ENCODE measurements at regions not wholly inside any gene's neighbourhood (a gene's known extent, or its start where the extent isn't known, plus 50 kb on each side); places are given as distances from the start of the nearest gene placed in this dataset.

GRCh38 chr7:101722247-101722646 is 93.2 kb upstream of the MYL10 start:
- Histone ChIP-seq H2AFZ (ENCODE audit: low read depth, low read length) (no peak overlapping the region), H3K27ac (ENCODE audit: low read length) (no peak overlapping the region), H3K9ac (ENCODE audit: low read depth, low read length) (no peak overlapping the region), H3K9me3 (ENCODE audit: insufficient read depth, low read length, severe bottlenecking) (no peaks in the 10 kb centered on the region), H3K27me3 (ENCODE audit: insufficient read depth, low read length, poor library complexity) (no peaks in the 10 kb centered on the region), H3K4me2 (ENCODE audit: insufficient read depth, low read length) (no peak overlapping the region), H4K20me1 (ENCODE audit: insufficient read depth, low read length) (no peaks in the 10 kb centered on the region), H3K36me3 (ENCODE audit: insufficient read depth, low read length) (no peaks in the 10 kb centered on the region), H3K79me2 (ENCODE audit: insufficient read depth, low read length) (no peaks in the 10 kb centered on the region), H3K4me1 (ENCODE audit: insufficient read depth, low read length) (peaks cover 7% of the 10 kb centered on the region), H3K4me3 (ENCODE audit: low read depth in 1 of 2, low read length in 2 of 2) (no peak overlapping the region)
- DNase-seq, result no peak
- no peak for ATAC-seq (ENCODE audit: insufficient read depth, low read depth)
- TF ChIP-seq EZH2 (IDR thresholded peaks at IDR 0.05; ENCODE audit: borderline replicate concordance, low read depth, low read length, severe bottlenecking) (no peak), CTCF (IDR thresholded peaks at IDR 0.05; ENCODE audit: borderline replicate concordance, extremely low read depth, low read length, poor library complexity, severe bottlenecking) (no peak)

GRCh38 chr7:101723835-101724234 is 93.6 kb upstream of the CUX1 start:
- no peak for TF ChIP-seq EZH2 (IDR thresholded peaks at IDR 0.05; ENCODE audit: borderline replicate concordance, low read depth, low read length, severe bottlenecking)
- no peak for TF ChIP-seq CTCF (IDR thresholded peaks at IDR 0.05; ENCODE audit: borderline replicate concordance, extremely low read depth, low read length, poor library complexity, severe bottlenecking)
- H3K9me3 ChIP-seq (ENCODE audit: insufficient read depth, low read length, severe bottlenecking), result no peaks in the 10 kb centered on the region
- no peaks in the 10 kb centered on the region for H3K27me3 ChIP-seq (ENCODE audit: insufficient read depth, low read length, poor library complexity)
- peaks cover 7% of the 10 kb centered on the region for H3K4me1 ChIP-seq (ENCODE audit: insufficient read depth, low read length)
- DNase-seq (no peak), ATAC-seq (ENCODE audit: insufficient read depth, low read depth) (no peak)
- no peaks in the 10 kb centered on the region for H4K20me1 ChIP-seq (ENCODE audit: insufficient read depth, low read length)
- no peaks in the 10 kb centered on the region for H3K36me3 ChIP-seq (ENCODE audit: insufficient read depth, low read length)
- no peak overlapping the region for H2AFZ ChIP-seq (ENCODE audit: low read depth, low read length)
- H3K4me3 ChIP-seq (ENCODE audit: low read depth in 1 of 2, low read length in 2 of 2), result no peak overlapping the region
- H3K9ac ChIP-seq (ENCODE audit: low read depth, low read length), result no peak overlapping the region
- H3K79me2 ChIP-seq (ENCODE audit: insufficient read depth, low read length), result no peaks in the 10 kb centered on the region
- no peak overlapping the region for H3K4me2 ChIP-seq (ENCODE audit: insufficient read depth, low read length)
- H3K27ac ChIP-seq (ENCODE audit: low read length), result no peak overlapping the region

- H2AFZ ChIP-seq (ENCODE audit: low read depth, low read length), result no peak overlapping the region
- no peaks in the 10 kb centered on the region for H3K79me2 ChIP-seq (ENCODE audit: insufficient read depth, low read length)
- no peaks in the 10 kb centered on the region for H3K36me3 ChIP-seq (ENCODE audit: insufficient read depth, low read length)
- TF ChIP-seq CTCF (IDR thresholded peaks at IDR 0.05; ENCODE audit: borderline replicate concordance, extremely low read depth, low read length, poor library complexity, severe bottlenecking), result no peak
- no peak for TF ChIP-seq EZH2 (IDR thresholded peaks at IDR 0.05; ENCODE audit: borderline replicate concordance, low read depth, low read length, severe bottlenecking)
- no peak overlapping the region for H3K9ac ChIP-seq (ENCODE audit: low read depth, low read length)
- no peaks in the 10 kb centered on the region for H3K9me3 ChIP-seq (ENCODE audit: insufficient read depth, low read length, severe bottlenecking)
- no peaks in the 10 kb centered on the region for H4K20me1 ChIP-seq (ENCODE audit: insufficient read depth, low read length)
- no peak overlapping the region for H3K4me3 ChIP-seq (ENCODE audit: low read depth in 1 of 2, low read length in 2 of 2)
- no peak overlapping the region for H3K27ac ChIP-seq (ENCODE audit: low read length)
- no peak overlapping the region for H3K4me2 ChIP-seq (ENCODE audit: insufficient read depth, low read length)
- H3K4me1 ChIP-seq (ENCODE audit: insufficient read depth, low read length), result peaks cover 7% of the 10 kb centered on the region
- ATAC-seq (ENCODE audit: insufficient read depth, low read depth), result no peak
- H3K27me3 ChIP-seq (ENCODE audit: insufficient read depth, low read length, poor library complexity), result no peaks in the 10 kb centered on the region
- DNase-seq, result no peak
These were observed 92.5 kb upstream of the CUX1 start for GRCh38 chr7:101724957-101725356.

GRCh38 chr7:101725921-101726320 is 91.5 kb upstream of the CUX1 start:
- no peaks in the 10 kb centered on the region for H3K4me1 ChIP-seq (ENCODE audit: insufficient read depth, low read length)
- TF ChIP-seq EZH2 (IDR thresholded peaks at IDR 0.05; ENCODE audit: borderline replicate concordance, low read depth, low read length, severe bottlenecking), result no peak
- no peak for TF ChIP-seq CTCF (IDR thresholded peaks at IDR 0.05; ENCODE audit: borderline replicate concordance, extremely low read depth, low read length, poor library complexity, severe bottlenecking)
- ATAC-seq (ENCODE audit: insufficient read depth, low read depth) (no peak), DNase-seq (no peak)
- no peaks in the 10 kb centered on the region for H3K9me3 ChIP-seq (ENCODE audit: insufficient read depth, low read length, severe bottlenecking)
- H3K4me2 ChIP-seq (ENCODE audit: insufficient read depth, low read length), result no peak overlapping the region
- no peaks in the 10 kb centered on the region for H4K20me1 ChIP-seq (ENCODE audit: insufficient read depth, low read length)
- no peaks in the 10 kb centered on the region for H3K79me2 ChIP-seq (ENCODE audit: insufficient read depth, low read length)
- no peak overlapping the region for H3K27ac ChIP-seq (ENCODE audit: low read length)
- no peaks in the 10 kb centered on the region for H3K27me3 ChIP-seq (ENCODE audit: insufficient read depth, low read length, poor library complexity)
- H3K4me3 ChIP-seq (ENCODE audit: low read depth in 1 of 2, low read length in 2 of 2), result no peak overlapping the region
- H3K9ac ChIP-seq (ENCODE audit: low read depth, low read length), result no peak overlapping the region
- H3K36me3 ChIP-seq (ENCODE audit: insufficient read depth, low read length), result no peaks in the 10 kb centered on the region
- H2AFZ ChIP-seq (ENCODE audit: low read depth, low read length), result no peak overlapping the region

Data from DND-41 (cell line).